DND-41 (cell line): ENCODE measurements at regions not wholly inside any gene's neighbourhood (a gene's known extent, or its start where the extent isn't known, plus 50 kb on each side); places are given as distances from the start of the nearest gene placed in this dataset.

Experiments used
- ATAC-seq: fragments of 200-7000 bp; cut with Tn5 transposase; 3 replicates; pipeline ENCODE4 v1.9.1; 2021; ENCODE audit warnings: low read depth; ENCODE audit not compliant: insufficient read depth
- DNase-seq: peaks from one replicate; pipeline ENCODE4 v3.0.0-alpha.2; 2020
- H2AFZ ChIP-seq: 2 replicates; pipeline ENCODE4 v1.6.0; 2012; ENCODE audit warnings: low read depth, low read length
- H3K27ac ChIP-seq: 2 replicates; pipeline ENCODE4 v1.5.1; 2012; ENCODE audit warnings: low read length, inconsistent platforms
- H3K27me3 ChIP-seq: fragments of 200-600 bp; sonication (generic); 2 replicates; pipeline ENCODE4 v1.6.0; 2012; ENCODE audit warnings: low read length, mild to moderate bottlenecking, inconsistent platforms; ENCODE audit not compliant: insufficient read depth, poor library complexity
- H3K36me3 ChIP-seq: 2 replicates; pipeline ENCODE4 v1.5.1; 2012; ENCODE audit warnings: low read length, inconsistent platforms; ENCODE audit not compliant: insufficient read depth
- H3K4me1 ChIP-seq: 2 replicates; pipeline ENCODE4 v1.5.1; 2012; ENCODE audit warnings: mild to moderate bottlenecking, low read length; ENCODE audit not compliant: insufficient read depth
- H3K4me2 ChIP-seq: 2 replicates; pipeline ENCODE4 v1.6.0; 2012; ENCODE audit warnings: mild to moderate bottlenecking, moderate library complexity, low read length, inconsistent platforms; ENCODE audit not compliant: insufficient read depth
- H3K4me3 ChIP-seq, 2 experiments: fragments of 200-600 bp in 1 of 2; shearing (Covaris generic) in 1 of 2; 2 replicates each; pipeline ENCODE4 v1.5.1; 2012 to 2016; ENCODE audit warnings: inconsistent platforms in 2 of 2, low read length in 2 of 2, mild to moderate bottlenecking in 2 of 2, low read depth in 1 of 2, moderate library complexity in 1 of 2
- H3K79me2 ChIP-seq: 2 replicates; pipeline ENCODE4 v1.6.0; 2012; ENCODE audit warnings: low read length, inconsistent platforms; ENCODE audit not compliant: insufficient read depth
- H3K9ac ChIP-seq: 2 replicates; pipeline ENCODE4 v1.6.0; 2012; ENCODE audit warnings: low read depth, mild to moderate bottlenecking, inconsistent platforms, low read length, moderate library complexity
- H3K9me3 ChIP-seq: 2 replicates; pipeline ENCODE4 v1.5.1; 2012; ENCODE audit warnings: low read length, moderate library complexity, mild to moderate bottlenecking, inconsistent platforms; ENCODE audit not compliant: insufficient read depth, severe bottlenecking
- H4K20me1 ChIP-seq: 2 replicates; pipeline ENCODE4 v1.6.0; 2012; ENCODE audit warnings: low read length; ENCODE audit not compliant: insufficient read depth
- EZH2 ChIP-seq: IDR thresholded peaks from 3 replicates; pipeline ENCODE4 v1.6.1; 2012; ENCODE audit warnings: borderline replicate concordance, low read depth, mild to moderate bottlenecking, moderate library complexity, low read length, inconsistent platforms; ENCODE audit not compliant: severe bottlenecking
- TF ChIP-seq, protein P1 (sequence below): IDR thresholded peaks from 2 replicates; pipeline ENCODE4 v1.5.1; 2012; ENCODE audit warnings: borderline replicate concordance, low read length, moderate library complexity, mild to moderate bottlenecking; ENCODE audit not compliant: poor library complexity, severe bottlenecking; ENCODE audit errors: extremely low read depth

DNA sequence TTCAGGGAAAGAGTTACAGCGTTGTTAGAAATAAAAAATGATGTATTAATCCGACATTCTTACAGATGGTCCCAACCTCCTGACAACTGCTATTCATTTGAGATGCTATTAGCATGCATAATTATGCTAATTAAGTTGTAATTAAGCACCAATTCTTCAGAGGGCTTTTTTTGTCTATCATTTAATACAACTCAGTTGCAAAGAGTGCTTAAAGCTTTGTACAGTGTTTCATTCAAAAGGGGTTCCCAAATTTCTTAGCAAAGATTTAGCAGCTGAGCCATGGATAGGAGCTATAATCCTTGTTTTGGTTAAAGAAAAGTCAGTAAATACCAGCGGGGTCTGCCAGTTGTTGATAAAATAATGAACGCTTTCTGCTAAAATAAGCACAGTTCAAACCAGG, 150.7 kb upstream of the DYNLRB2 start:
- H3K36me3 ChIP-seq: no peaks in the 10 kb centered on the region
- H3K9me3 ChIP-seq: no peaks in the 10 kb centered on the region
- TF ChIP-seq, protein P1, sequence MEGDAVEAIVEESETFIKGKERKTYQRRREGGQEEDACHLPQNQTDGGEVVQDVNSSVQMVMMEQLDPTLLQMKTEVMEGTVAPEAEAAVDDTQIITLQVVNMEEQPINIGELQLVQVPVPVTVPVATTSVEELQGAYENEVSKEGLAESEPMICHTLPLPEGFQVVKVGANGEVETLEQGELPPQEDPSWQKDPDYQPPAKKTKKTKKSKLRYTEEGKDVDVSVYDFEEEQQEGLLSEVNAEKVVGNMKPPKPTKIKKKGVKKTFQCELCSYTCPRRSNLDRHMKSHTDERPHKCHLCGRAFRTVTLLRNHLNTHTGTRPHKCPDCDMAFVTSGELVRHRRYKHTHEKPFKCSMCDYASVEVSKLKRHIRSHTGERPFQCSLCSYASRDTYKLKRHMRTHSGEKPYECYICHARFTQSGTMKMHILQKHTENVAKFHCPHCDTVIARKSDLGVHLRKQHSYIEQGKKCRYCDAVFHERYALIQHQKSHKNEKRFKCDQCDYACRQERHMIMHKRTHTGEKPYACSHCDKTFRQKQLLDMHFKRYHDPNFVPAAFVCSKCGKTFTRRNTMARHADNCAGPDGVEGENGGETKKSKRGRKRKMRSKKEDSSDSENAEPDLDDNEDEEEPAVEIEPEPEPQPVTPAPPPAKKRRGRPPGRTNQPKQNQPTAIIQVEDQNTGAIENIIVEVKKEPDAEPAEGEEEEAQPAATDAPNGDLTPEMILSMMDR: no peak
- no peak for TF ChIP-seq EZH2
- H3K9ac ChIP-seq: no peak overlapping the region
- H3K79me2 ChIP-seq: no peaks in the 10 kb centered on the region
- H3K27ac ChIP-seq: no peak overlapping the region
- no peaks in the 10 kb centered on the region for H3K27me3 ChIP-seq
- no peak overlapping the region for H3K4me2 ChIP-seq
- H4K20me1 ChIP-seq: no peaks in the 10 kb centered on the region
- ATAC-seq (no peak), DNase-seq (no peak)
- H3K4me3 ChIP-seq: no peak overlapping the region
- H2AFZ ChIP-seq: no peak overlapping the region
- no peaks in the 10 kb centered on the region for H3K4me1 ChIP-seq

DNA sequence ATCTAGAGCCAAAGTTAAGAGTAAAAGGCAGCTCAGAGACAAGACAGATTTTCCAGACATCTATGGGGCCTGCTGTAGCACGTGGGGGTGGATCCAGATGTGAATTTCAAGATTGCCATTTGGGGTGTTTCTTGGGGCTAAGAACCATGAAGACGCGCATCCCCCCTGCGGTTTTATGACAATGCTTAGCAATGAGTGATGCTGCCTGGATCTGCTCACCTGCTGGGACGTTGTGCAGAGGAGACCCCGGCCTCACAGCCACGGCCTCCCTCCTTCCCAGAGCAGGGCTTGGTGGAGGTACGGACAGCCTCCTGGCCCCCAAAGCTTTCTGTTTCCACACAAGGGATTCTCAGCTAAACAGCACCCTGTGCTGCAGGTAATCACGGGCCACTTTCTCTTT, 151.5 kb upstream of the DYNLRB2 start:
- Histone ChIP-seq H4K20me1 (no peaks in the 10 kb centered on the region), H3K27ac (no peak overlapping the region), H3K4me2 (no peak overlapping the region), H3K4me3 (no peak overlapping the region), H3K36me3 (no peaks in the 10 kb centered on the region), H2AFZ (no peak overlapping the region), H3K79me2 (no peaks in the 10 kb centered on the region), H3K4me1 (no peaks in the 10 kb centered on the region), H3K9ac (no peak overlapping the region), H3K27me3 (no peaks in the 10 kb centered on the region), H3K9me3 (no peaks in the 10 kb centered on the region)
- TF ChIP-seq, protein P1: no peak
- no peak for TF ChIP-seq EZH2
- DNase-seq (no peak), ATAC-seq (no peak)

DNA sequence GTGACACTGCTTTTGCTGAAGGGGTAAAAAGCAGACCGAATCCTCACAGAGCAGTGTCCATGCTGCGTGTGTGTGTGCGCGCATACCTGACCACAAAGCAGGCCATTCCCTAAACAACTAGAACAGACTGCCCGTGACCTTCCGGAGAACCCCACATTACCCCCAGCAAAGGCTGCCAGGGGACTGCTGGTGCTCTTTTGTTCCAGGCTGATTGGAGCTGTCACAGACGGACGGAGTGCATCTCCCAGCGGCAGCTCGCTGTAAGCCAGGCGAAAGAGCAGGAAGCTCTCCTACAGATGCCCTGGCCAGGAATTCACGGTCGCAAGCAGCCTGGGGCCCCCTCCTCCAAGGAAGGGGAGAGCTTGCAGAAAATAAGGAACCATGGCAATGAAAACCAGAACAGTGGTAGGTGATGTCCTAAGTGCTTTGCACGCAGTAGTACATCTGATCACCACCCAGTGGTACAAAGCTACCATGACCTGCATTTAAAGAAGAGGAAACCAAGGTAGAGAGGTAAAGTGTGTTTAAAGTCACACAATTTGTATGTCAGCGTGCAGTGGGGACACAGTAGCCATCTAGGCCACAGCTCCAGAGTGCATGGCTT, 153.4 kb upstream of the DYNLRB2 start:
- Histone ChIP-seq H3K4me2 (no peak overlapping the region), H4K20me1 (no peaks in the 10 kb centered on the region), H3K9me3 (no peaks in the 10 kb centered on the region), H3K79me2 (no peaks in the 10 kb centered on the region), H3K27ac (no peak overlapping the region), H3K4me3 (no peak overlapping the region), H3K36me3 (no peaks in the 10 kb centered on the region), H3K4me1 (no peaks in the 10 kb centered on the region), H3K27me3 (no peaks in the 10 kb centered on the region), H3K9ac (no peak overlapping the region), H2AFZ (no peak overlapping the region)
- DNase-seq (no peak), ATAC-seq (no peak)
- no peak for TF ChIP-seq EZH2
- TF ChIP-seq, protein P1: no peak

DNA sequence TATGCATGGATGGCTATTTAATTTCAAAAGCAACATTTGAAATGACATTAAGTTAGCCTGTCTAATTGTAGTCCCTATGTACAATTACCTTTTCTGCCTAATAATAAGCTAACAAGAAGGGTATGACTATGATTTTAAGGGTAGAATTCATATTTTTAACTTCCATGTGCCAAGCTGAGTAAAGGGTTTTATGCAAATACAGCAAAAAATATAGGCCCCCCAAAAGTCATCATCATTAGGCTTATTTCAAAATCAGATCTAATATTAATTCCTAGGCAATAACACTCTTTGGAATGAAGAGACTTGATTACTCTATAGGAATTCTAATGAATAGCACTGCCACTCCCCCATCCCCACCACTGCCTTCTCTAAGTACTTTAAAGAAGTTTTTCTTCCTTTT, 155.9 kb upstream of the DYNLRB2 start:
- Histone ChIP-seq H3K27ac (no peak overlapping the region), H3K4me1 (no peaks in the 10 kb centered on the region), H3K27me3 (no peaks in the 10 kb centered on the region), H3K9me3 (no peaks in the 10 kb centered on the region), H3K4me3 (no peak overlapping the region), H4K20me1 (no peaks in the 10 kb centered on the region), H3K36me3 (no peaks in the 10 kb centered on the region), H3K4me2 (no peak overlapping the region), H3K79me2 (no peaks in the 10 kb centered on the region), H3K9ac (no peak overlapping the region), H2AFZ (no peak overlapping the region)
- DNase-seq (no peak), ATAC-seq (no peak)
- TF ChIP-seq EZH2: no peak
- TF ChIP-seq, protein P1: no peak
